Vagina (tissue), 2 donors: ENCODE measurements at regions not wholly inside any gene's neighbourhood (a gene's known extent, or its start where the extent isn't known, plus 50 kb on each side); places are given as distances from the start of the nearest gene placed in this dataset.

Source experiments
- POLR2A ChIP-seq, 2 donors: fragments of 450-650 bp; IDR thresholded peaks; one replicate each; pipeline ENCODE4 v1.6.1; 2017; ENCODE audit warnings: antibody characterized with exemption in 2 of 2, mild to moderate bottlenecking in 2 of 2, moderate library complexity in 2 of 2
- TF ChIP-seq, protein P1 (sequence below), 3 experiments: fragments of 450-650 bp in 2 of 3; fragments of 200-600 bp in 1 of 3; sonication (generic) in 1 of 3; IDR thresholded peaks; one replicate each; pipeline ENCODE4 v1.5.1; 2017 to 2019; ENCODE audit warnings: antibody characterized with exemption in 3 of 3, mild to moderate bottlenecking in 2 of 3, moderate library complexity in 2 of 3

- TF ChIP-seq, protein P1, sequence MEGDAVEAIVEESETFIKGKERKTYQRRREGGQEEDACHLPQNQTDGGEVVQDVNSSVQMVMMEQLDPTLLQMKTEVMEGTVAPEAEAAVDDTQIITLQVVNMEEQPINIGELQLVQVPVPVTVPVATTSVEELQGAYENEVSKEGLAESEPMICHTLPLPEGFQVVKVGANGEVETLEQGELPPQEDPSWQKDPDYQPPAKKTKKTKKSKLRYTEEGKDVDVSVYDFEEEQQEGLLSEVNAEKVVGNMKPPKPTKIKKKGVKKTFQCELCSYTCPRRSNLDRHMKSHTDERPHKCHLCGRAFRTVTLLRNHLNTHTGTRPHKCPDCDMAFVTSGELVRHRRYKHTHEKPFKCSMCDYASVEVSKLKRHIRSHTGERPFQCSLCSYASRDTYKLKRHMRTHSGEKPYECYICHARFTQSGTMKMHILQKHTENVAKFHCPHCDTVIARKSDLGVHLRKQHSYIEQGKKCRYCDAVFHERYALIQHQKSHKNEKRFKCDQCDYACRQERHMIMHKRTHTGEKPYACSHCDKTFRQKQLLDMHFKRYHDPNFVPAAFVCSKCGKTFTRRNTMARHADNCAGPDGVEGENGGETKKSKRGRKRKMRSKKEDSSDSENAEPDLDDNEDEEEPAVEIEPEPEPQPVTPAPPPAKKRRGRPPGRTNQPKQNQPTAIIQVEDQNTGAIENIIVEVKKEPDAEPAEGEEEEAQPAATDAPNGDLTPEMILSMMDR (IDR thresholded peaks at IDR 0.05) = no peak
- no peak for TF ChIP-seq POLR2A (IDR thresholded peaks at IDR 0.05)
Measured at GRCh38 chr13:21980049-21980448, 309.2 kb downstream of the FGF9 start.
